Activated naive CD8-positive, alpha-beta T cell (primary cell): ENCODE measurements at regions not wholly inside any gene's neighbourhood (a gene's known extent, or its start where the extent isn't known, plus 50 kb on each side); places are given as distances from the start of the nearest gene placed in this dataset.

Experiments
- H3K27ac Mint-ChIP-seq: one replicate; pipeline ENCODE4 v1.8.0; 2021; ENCODE audit warnings: mixed read lengths
- H3K27me3 Mint-ChIP-seq: one replicate; pipeline ENCODE4 v1.8.0; 2021; ENCODE audit warnings: mixed read lengths
- H3K36me3 Mint-ChIP-seq: one replicate; pipeline ENCODE4 v1.8.0; 2021; ENCODE audit warnings: mixed read lengths
- H3K4me1 Mint-ChIP-seq: one replicate; pipeline ENCODE4 v1.8.0; 2021; ENCODE audit warnings: low read depth, mixed read lengths
- H3K4me3 Mint-ChIP-seq: one replicate; pipeline ENCODE4 v1.8.0; 2021; ENCODE audit warnings: mild to moderate bottlenecking, mixed read lengths
- H3K9me3 Mint-ChIP-seq: one replicate; pipeline ENCODE4 v1.8.0; 2021; ENCODE audit warnings: low read depth, mixed read lengths

- Mint-ChIP-seq H3K27me3 (peaks cover 3% of the 10 kb centered on the region), H3K9me3 (no peaks in the 10 kb centered on the region), H3K4me1 (no peaks in the 10 kb centered on the region), H3K36me3 (no peaks in the 10 kb centered on the region), H3K27ac (no peak overlapping the region), H3K4me3 (no peak overlapping the region)
These were observed 135.0 kb downstream of the URI1 start for GRCh38 chr19:30076751-30077670.

- no peaks in the 10 kb centered on the region for H3K4me1 Mint-ChIP-seq
- H3K9me3 Mint-ChIP-seq, result no peaks in the 10 kb centered on the region
- H3K27me3 Mint-ChIP-seq, result peaks cover 7% of the 10 kb centered on the region
These were observed 135.9 kb downstream of the URI1 start for GRCh38 chr19:30077851-30078355.

GRCh38 chr19:30078381-30078910, 136.4 kb downstream of the URI1 start:
- no peak overlapping the region for H3K27ac Mint-ChIP-seq
- no peaks in the 10 kb centered on the region for H3K9me3 Mint-ChIP-seq
- no peaks in the 10 kb centered on the region for H3K36me3 Mint-ChIP-seq
- peaks cover 7% of the 10 kb centered on the region for H3K27me3 Mint-ChIP-seq
- no peak overlapping the region for H3K4me3 Mint-ChIP-seq
- no peaks in the 10 kb centered on the region for H3K4me1 Mint-ChIP-seq

More at GRCh38 chr19:30077851-30078355, 135.9 kb downstream of the URI1 start:
- H3K36me3 Mint-ChIP-seq, result no peaks in the 10 kb centered on the region
- H3K27ac Mint-ChIP-seq, result no peak overlapping the region
- no peak overlapping the region for H3K4me3 Mint-ChIP-seq

GRCh38 chr19:30079200-30079599, 137.2 kb downstream of the URI1 start:
- H3K27me3 Mint-ChIP-seq, result peaks cover 7% of the 10 kb centered on the region
- no peaks in the 10 kb centered on the region for H3K9me3 Mint-ChIP-seq

GRCh38 chr19:30082168-30082567, 140.1 kb downstream of the URI1 start:
- Mint-ChIP-seq H3K27ac (no peak overlapping the region), H3K4me1 (no peaks in the 10 kb centered on the region), H3K36me3 (no peaks in the 10 kb centered on the region), H3K27me3 (peaks cover 7% of the 10 kb centered on the region), H3K4me3 (no peak overlapping the region), H3K9me3 (no peaks in the 10 kb centered on the region)

More at GRCh38 chr19:30079200-30079599, 137.2 kb downstream of the URI1 start:
- Mint-ChIP-seq H3K36me3 (no peaks in the 10 kb centered on the region), H3K27ac (no peak overlapping the region), H3K4me1 (no peaks in the 10 kb centered on the region), H3K4me3 (no peak overlapping the region)

GRCh38 chr19:30082611-30083010, 140.6 kb downstream of the URI1 start:
- Mint-ChIP-seq H3K36me3 (no peaks in the 10 kb centered on the region), H3K27me3 (peaks cover 7% of the 10 kb centered on the region), H3K27ac (no peak overlapping the region), H3K4me3 (no peak overlapping the region), H3K9me3 (no peaks in the 10 kb centered on the region), H3K4me1 (no peaks in the 10 kb centered on the region)

- Mint-ChIP-seq H3K4me1 (no peaks in the 10 kb centered on the region), H3K36me3 (no peaks in the 10 kb centered on the region), H3K9me3 (no peaks in the 10 kb centered on the region), H3K27ac (no peak overlapping the region), H3K4me3 (no peak overlapping the region), H3K27me3 (peaks cover 7% of the 10 kb centered on the region)
These were observed 141.2 kb downstream of the URI1 start for GRCh38 chr19:30083125-30083681.

GRCh38 chr19:30083701-30084156, 141.7 kb downstream of the URI1 start:
- H3K9me3 Mint-ChIP-seq, result no peaks in the 10 kb centered on the region
- H3K4me1 Mint-ChIP-seq, result no peaks in the 10 kb centered on the region
- H3K27me3 Mint-ChIP-seq, result peaks cover 7% of the 10 kb centered on the region
- H3K36me3 Mint-ChIP-seq, result no peaks in the 10 kb centered on the region
- H3K4me3 Mint-ChIP-seq, result no peak overlapping the region
- H3K27ac Mint-ChIP-seq, result no peak overlapping the region

- peaks cover 4% of the 10 kb centered on the region for H3K27me3 Mint-ChIP-seq
- H3K9me3 Mint-ChIP-seq, result no peaks in the 10 kb centered on the region
These were observed 142.4 kb downstream of the URI1 start for GRCh38 chr19:30084390-30084819.

GRCh38 chr19:30085394-30085793, 143.4 kb downstream of the URI1 start:
- no peak overlapping the region for H3K27ac Mint-ChIP-seq
- H3K4me3 Mint-ChIP-seq, result no peak overlapping the region
- H3K4me1 Mint-ChIP-seq, result no peaks in the 10 kb centered on the region
- no peaks in the 10 kb centered on the region for H3K9me3 Mint-ChIP-seq
- no peaks in the 10 kb centered on the region for H3K36me3 Mint-ChIP-seq
- peaks cover 4% of the 10 kb centered on the region for H3K27me3 Mint-ChIP-seq

More at GRCh38 chr19:30084390-30084819, 142.4 kb downstream of the URI1 start:
- no peaks in the 10 kb centered on the region for H3K36me3 Mint-ChIP-seq
- H3K4me3 Mint-ChIP-seq, result no peak overlapping the region
- H3K27ac Mint-ChIP-seq, result no peak overlapping the region
- H3K4me1 Mint-ChIP-seq, result no peaks in the 10 kb centered on the region

- peaks cover 4% of the 10 kb centered on the region for H3K27me3 Mint-ChIP-seq
- no peaks in the 10 kb centered on the region for H3K36me3 Mint-ChIP-seq
- no peaks in the 10 kb centered on the region for H3K9me3 Mint-ChIP-seq
- H3K4me1 Mint-ChIP-seq, result no peaks in the 10 kb centered on the region
- no peak overlapping the region for H3K27ac Mint-ChIP-seq
- H3K4me3 Mint-ChIP-seq, result no peak overlapping the region
These were observed 144.2 kb downstream of the URI1 start for GRCh38 chr19:30086220-30086619.

- H3K4me1 Mint-ChIP-seq, result no peaks in the 10 kb centered on the region
- no peak overlapping the region for H3K27ac Mint-ChIP-seq
- peaks cover 4% of the 10 kb centered on the region for H3K27me3 Mint-ChIP-seq
- no peaks in the 10 kb centered on the region for H3K36me3 Mint-ChIP-seq
- H3K9me3 Mint-ChIP-seq, result no peaks in the 10 kb centered on the region
- H3K4me3 Mint-ChIP-seq, result no peak overlapping the region
These were observed 144.9 kb downstream of the URI1 start for GRCh38 chr19:30086916-30087315.

GRCh38 chr19:30087381-30088138, 145.5 kb downstream of the URI1 start:
- Mint-ChIP-seq H3K27ac (no peak overlapping the region), H3K36me3 (no peaks in the 10 kb centered on the region), H3K4me3 (no peak overlapping the region), H3K4me1 (no peaks in the 10 kb centered on the region), H3K9me3 (no peaks in the 10 kb centered on the region), H3K27me3 (peaks cover under 1% of the 10 kb centered on the region)

GRCh38 chr19:30088567-30088966, 146.5 kb downstream of the URI1 start:
- no peaks in the 10 kb centered on the region for H3K27me3 Mint-ChIP-seq
- H3K27ac Mint-ChIP-seq, result no peak overlapping the region
- no peak overlapping the region for H3K4me3 Mint-ChIP-seq
- H3K36me3 Mint-ChIP-seq, result no peaks in the 10 kb centered on the region
- H3K9me3 Mint-ChIP-seq, result no peaks in the 10 kb centered on the region
- no peaks in the 10 kb centered on the region for H3K4me1 Mint-ChIP-seq
